IPS-NIHi7 (cell line): ENCODE measurements at regions not wholly inside any gene's neighbourhood (a gene's known extent, or its start where the extent isn't known, plus 50 kb on each side); places are given as distances from the start of the nearest gene placed in this dataset.
A peak's percentile ranks its signal among the peaks of the same experiment; 100 is the strongest.
"Not testable (repeated sequence)": the region's sequence is repeated elsewhere in the genome, so short reads cannot be mapped to it uniquely, and the experiment has no call there.

Source experiments
- DNase-seq: peaks from one replicate; pipeline ENCODE4 v3.0.0; 2012; ENCODE audit warnings: mixed read lengths; ENCODE audit errors: extremely low spot score

DNA sequence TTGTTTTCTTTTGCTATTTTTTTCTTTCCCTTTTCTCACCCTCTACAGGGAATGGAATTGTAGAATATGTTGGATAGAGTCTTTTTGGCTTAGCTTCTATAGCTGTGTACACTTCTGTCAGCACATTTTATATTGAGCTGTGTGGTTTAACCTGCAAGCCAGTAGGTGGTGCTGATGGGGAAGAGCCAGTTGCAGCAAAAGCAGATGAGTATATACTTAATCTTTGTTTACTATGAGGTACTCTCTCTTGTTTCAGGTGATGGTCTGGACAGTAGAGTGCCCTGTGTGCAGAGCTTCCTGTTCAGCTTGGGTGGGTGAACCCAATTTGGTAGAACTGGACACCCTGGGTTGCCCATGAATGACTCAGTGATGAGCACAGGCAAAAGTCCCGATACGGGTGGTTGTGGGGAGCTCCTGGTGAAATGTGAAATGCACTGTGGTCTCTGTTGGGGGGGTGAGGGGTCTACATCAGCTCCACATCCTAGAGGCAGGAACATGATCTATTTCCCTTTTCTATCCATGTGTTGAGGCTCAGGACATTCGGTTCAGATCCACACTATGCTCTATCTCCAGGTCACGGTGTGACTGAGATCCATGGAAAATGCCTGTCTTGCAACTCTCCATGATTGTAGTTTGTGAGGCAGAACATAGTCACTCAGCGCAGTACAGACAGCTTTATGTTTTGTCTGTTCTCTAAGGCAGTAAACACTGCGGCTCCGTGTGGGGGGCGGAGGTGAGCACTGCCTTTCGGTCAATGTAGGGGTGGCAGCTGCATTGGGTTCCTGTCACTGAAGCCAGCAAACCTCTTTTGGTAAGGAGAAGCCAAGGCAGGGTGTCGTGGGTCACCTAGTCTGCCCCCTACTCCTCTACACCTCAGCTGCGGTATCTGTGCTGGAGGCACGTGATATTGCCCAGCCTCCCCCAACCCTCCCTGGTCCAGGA is 353.2 kb downstream of the PRR16 start:
- DNase-seq = peak; percentile 32

- DNase-seq = no peak
Observed at GRCh38 chr5:120818128-120818527, 354.0 kb downstream of the PRR16 start.

GRCh38 chr5:120823328-120823727 is 359.2 kb downstream of the PRR16 start:
- DNase-seq = no peak

GRCh38 chr5:120831646-120832045 is 367.5 kb downstream of the PRR16 start:
- not testable (repeated sequence) for DNase-seq

- no peak for DNase-seq
Observed at GRCh38 chr5:120841830-120842229, 377.7 kb downstream of the PRR16 start.

DNA sequence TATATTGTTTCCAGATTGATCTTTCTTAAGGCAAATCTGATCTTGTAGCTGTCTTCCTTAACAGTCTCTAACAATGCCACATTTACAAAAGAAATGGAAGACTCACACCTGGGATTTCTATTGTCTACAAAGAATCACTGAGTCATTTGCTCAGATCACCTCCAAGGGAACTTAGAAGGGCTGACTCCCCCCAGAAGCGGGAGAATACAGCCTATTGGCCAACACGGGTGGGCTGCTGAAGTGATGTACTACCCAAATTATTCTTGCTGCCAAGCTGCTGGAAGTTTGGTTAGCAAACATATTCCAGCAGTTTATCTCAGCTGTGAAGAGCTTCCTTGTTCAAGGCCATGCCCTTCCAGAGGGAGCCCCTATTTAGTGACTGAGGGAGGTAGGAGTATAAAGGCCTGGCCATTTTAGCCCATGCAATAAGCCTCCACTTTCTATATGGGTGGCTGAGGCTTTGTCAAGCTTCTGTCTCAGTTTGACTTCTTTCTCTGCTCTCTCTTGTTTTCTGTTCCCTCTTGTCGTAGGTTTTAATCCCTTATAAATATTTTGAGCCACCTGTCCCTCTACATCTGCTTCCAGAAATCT is 379.4 kb downstream of the PRR16 start:
- DNase-seq = no peak

- DNase-seq = no peak
Observed at GRCh38 chr5:120848883-120849282, 384.8 kb downstream of the PRR16 start.

GRCh38 chr5:120852222-120852860 is 388.2 kb downstream of the PRR16 start:
- peak; percentile 30 for DNase-seq

- DNase-seq = no peak
Observed at GRCh38 chr5:120866997-120867396, 402.9 kb downstream of the PRR16 start.

- no peak for DNase-seq
Observed at GRCh38 chr5:120869831-120870230, 405.7 kb downstream of the PRR16 start.

DNA sequence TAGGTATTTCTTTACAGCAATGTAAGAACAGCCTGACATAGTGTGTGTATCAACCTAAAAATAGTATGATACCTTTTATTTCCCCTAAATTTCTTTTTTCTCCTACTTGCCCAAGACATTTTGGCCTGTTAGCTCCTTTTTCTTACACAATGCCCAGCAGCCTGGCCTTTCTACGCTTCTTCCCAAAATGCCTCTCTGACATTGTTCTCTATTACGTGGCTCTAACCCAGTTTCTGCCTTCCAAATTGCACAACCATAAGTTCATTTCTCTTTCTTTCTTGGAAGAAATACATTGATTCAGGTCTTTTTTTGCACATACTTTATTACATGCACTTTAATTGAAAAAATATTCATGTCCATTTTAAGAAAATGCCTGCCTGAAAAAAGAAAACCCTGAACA is 408.2 kb downstream of the PRR16 start:
- no peak for DNase-seq

- DNase-seq = no peak
Observed at GRCh38 chr5:120873083-120873482, 409.0 kb downstream of the PRR16 start.

- no peak for DNase-seq
Observed at GRCh38 chr5:120874081-120874862, 410.2 kb downstream of the PRR16 start.

GRCh38 chr5:120882038-120882775 is 418.1 kb downstream of the PRR16 start:
- no peak for DNase-seq

- DNase-seq = no peak
Observed at GRCh38 chr5:120886351-120886860, 422.3 kb downstream of the PRR16 start.

- DNase-seq = no peak
Observed at GRCh38 chr5:120895660-120896059, 431.6 kb downstream of the PRR16 start.

DNA sequence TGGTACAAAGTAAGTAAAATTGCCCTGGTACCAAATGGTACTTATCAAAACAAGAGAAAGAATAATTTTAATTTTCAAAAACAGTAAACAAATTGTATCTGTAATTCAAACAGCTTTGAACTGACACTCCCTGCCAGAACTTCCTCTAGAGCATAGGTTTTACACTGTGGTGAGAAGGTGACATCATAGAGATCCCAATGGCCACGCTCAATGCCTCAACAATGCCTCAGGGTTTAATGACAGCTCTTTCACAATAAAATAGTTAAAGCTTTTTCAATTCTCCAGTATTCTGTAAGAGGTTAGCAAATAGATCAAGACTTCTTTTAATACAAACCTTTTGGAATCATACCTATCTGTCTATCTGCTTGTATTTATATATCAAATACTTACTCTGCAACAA is 437.1 kb downstream of the PRR16 start:
- no peak for DNase-seq

DNA sequence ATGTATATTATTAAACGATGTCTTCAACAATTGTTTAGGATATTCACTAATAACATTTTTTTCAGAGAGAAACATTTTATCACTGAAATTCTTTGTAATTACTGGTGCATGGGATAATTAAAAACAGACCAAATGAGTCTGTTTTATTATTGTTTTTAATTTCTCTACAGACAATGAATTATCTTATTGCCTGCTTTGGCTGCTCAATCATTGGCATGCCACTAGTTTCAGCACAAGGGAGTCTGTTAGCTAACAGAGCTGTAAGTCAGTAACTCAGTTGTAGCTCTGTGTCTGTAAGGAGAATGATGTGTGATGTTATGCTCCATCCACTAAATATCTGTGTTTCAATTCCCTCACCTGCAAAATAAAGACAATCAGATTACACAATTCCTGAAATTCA is 443.9 kb downstream of the PRR16 start:
- no peak for DNase-seq

GRCh38 chr5:120910629-120911028 is 446.5 kb downstream of the PRR16 start:
- no peak for DNase-seq

GRCh38 chr5:120913396-120913795 is 449.3 kb downstream of the PRR16 start:
- no peak for DNase-seq

GRCh38 chr5:120917214-120917758 is 453.2 kb downstream of the PRR16 start:
- no peak for DNase-seq
